ENCODE measurements at regions not wholly inside any gene's neighbourhood (a gene's known extent, or its start where the extent isn't known, plus 50 kb on each side); places are given as distances from the start of the nearest gene placed in this dataset.
"Not testable (repeated sequence)": the region's sequence is repeated elsewhere in the genome, so short reads cannot be mapped to it uniquely, and the experiment has no call there.

DNA sequence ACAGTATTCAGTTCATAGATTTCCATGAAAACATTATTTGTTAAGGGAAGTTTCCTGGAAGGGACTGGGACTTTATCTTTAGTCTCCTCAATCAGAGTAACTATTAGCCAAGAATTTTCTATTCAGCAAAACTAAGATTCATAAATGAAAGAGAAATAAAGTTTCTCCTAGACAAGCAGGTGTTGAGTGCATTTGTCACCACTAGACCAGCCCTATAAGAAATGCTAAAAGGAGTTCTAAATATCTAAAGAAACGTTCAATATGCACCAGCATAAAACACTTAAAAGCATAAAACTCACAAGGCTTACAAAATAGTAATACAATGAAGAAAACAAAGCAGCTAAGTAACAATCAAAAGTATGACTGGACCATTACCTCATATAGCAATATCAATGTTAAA lies 423.0 kb downstream of the TECRL start:
- Histone ChIP-seq H3K27ac (no peak overlapping the region), H3K9ac (ENCODE audit: insufficient read length) (no peak overlapping the region), H3K4me3 (no peak overlapping the region), H3K36me3 (ENCODE audit: insufficient read depth, low read length) (no peaks in the 10 kb centered on the region), H3K9me3 (ENCODE audit: low read depth, low read length) (no peaks in the 10 kb centered on the region; the same call in 1 of the 2 replicates)
- TF ChIP-seq EZH2 (IDR thresholded peaks at IDR 0.05), result no peak
- TF ChIP-seq FOXP2 (optimal IDR thresholded peaks at IDR 0.05; ENCODE audit: control extremely low read depth, extremely low read length, insufficient read depth), result no peak
- TF ChIP-seq POLR2AphosphoS5 (IDR thresholded peaks at IDR 0.05; ENCODE audit: borderline replicate concordance, low read depth, low read length), result no peak
- DNase-seq (ENCODE audit: low read depth, low spot score), result no peak

DNA sequence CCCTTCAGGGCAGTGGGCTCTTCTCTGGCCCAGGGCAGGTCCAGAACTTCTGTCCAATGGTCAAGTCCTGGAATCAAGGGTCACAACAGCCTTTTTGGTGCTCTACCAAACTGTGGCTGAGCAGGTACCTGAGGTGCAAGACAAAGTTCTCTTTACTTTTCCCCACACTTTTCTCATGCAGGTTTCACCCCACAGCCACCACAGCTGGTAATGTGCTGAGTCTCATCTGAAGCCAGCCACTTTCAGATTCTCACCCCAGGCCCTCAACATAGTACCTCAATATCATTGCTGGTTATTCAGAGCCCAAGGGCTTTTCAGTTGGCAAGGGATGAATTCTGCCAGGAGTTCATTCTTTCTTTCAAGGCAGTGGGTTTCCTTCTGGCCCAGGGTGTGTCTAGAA lies 426.0 kb downstream of the TECRL start:
- TF ChIP-seq EZH2 (IDR thresholded peaks at IDR 0.05) (no peak), POLR2AphosphoS5 (IDR thresholded peaks at IDR 0.05; ENCODE audit: borderline replicate concordance, low read depth, low read length) (no peak), FOXP2 (optimal IDR thresholded peaks at IDR 0.05; ENCODE audit: control extremely low read depth, extremely low read length, insufficient read depth) (no peak)
- H3K36me3 ChIP-seq (ENCODE audit: insufficient read depth, low read length), result no peaks in the 10 kb centered on the region
- H3K4me3 ChIP-seq, result no peak overlapping the region

DNA sequence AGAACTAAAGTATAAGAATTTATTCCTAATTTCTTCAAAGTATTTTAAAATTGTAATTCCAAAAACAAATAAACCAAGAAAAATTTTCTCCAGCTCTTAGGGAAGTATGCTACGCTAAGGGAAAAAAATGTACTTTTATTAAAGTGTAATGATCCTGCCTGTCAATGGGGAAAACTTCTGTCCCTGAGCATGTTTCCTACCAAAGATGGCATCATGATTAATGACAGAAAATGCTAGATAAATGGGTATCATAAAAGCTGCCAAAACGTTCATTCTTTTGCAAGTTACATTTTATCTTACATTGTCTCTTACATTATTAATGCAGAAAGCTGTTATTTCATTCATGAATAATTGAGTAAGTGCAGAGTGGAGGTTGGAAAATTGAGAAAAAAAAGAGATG lies 443.4 kb downstream of the TECRL start:
- H3K27ac ChIP-seq, result no peak overlapping the region
- no peak overlapping the region for H3K4me3 ChIP-seq
- TF ChIP-seq EZH2 (IDR thresholded peaks at IDR 0.05), result no peak
- TF ChIP-seq FOXP2 (optimal IDR thresholded peaks at IDR 0.05; ENCODE audit: control extremely low read depth, extremely low read length, insufficient read depth), result no peak
- TF ChIP-seq POLR2AphosphoS5 (IDR thresholded peaks at IDR 0.05; ENCODE audit: borderline replicate concordance, low read depth, low read length), result no peak
- H3K9me3 ChIP-seq (ENCODE audit: low read depth, low read length), result no peaks in the 10 kb centered on the region
- no peak overlapping the region for H3K9ac ChIP-seq (ENCODE audit: insufficient read length)
- no peak for DNase-seq (ENCODE audit: low read depth, low spot score)
- H3K36me3 ChIP-seq (ENCODE audit: insufficient read depth, low read length), result no peaks in the 10 kb centered on the region

More for the DNA sequence above, 426.0 kb downstream of the TECRL start:
- Histone ChIP-seq H3K27ac (no peak overlapping the region), H3K9ac (ENCODE audit: insufficient read length) (no peak overlapping the region), H3K9me3 (ENCODE audit: low read depth, low read length) (no peaks in the 10 kb centered on the region; the same call in 1 of the 2 replicates)
- no peak for DNase-seq (ENCODE audit: low read depth, low spot score)

DNA sequence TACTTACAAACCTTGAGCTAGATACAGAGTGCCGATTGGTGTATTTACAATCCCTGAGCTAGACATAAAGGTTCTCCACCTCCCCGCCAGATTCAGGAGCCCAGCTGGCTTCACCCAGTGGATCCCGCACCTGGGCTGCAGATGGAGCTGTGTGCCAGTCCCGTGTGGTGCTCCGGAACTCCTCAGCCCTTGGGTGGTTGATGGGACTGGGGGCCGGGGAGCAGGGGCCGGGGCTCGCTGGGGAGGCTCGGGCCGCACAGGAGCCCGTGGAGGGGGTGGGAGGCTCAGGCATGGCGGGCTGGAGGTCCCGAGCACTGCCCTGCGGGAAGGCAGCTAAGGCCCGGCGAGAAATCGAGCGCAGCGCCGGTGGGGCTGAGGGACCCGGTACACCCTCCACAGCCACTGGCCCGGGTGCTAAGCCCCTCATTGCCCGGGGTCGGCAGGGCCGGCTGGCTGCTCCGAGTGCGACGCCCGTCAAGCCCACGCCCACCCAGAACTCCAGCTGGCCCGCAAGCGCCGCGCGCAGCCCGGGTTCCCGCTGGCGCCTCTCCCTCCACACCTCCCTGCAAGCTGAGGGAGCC lies 466.5 kb downstream of the TECRL start:
- not testable (repeated sequence) for H3K36me3 ChIP-seq (ENCODE audit: insufficient read depth, low read length); H3K9me3 ChIP-seq (ENCODE audit: low read depth, low read length); H3K9ac ChIP-seq (ENCODE audit: insufficient read length); H3K4me3 ChIP-seq; DNase-seq (ENCODE audit: low read depth, low spot score); H3K27ac ChIP-seq

GRCh38 chr4:63937961-63938360 lies 471.3 kb downstream of the TECRL start:
- Histone ChIP-seq H3K36me3 (ENCODE audit: insufficient read depth, low read length) (no peaks in the 10 kb centered on the region), H3K27ac (no peak overlapping the region), H3K9me3 (ENCODE audit: low read depth, low read length) (no peaks in the 10 kb centered on the region), H3K9ac (ENCODE audit: insufficient read length) (no peak overlapping the region), H3K4me3 (no peak overlapping the region)
- TF ChIP-seq POLR2AphosphoS5 (IDR thresholded peaks at IDR 0.05; ENCODE audit: borderline replicate concordance, low read depth, low read length), result no peak
- TF ChIP-seq EZH2 (IDR thresholded peaks at IDR 0.05), result no peak
- no peak for TF ChIP-seq FOXP2 (optimal IDR thresholded peaks at IDR 0.05; ENCODE audit: control extremely low read depth, extremely low read length, insufficient read depth)
- no peak for DNase-seq (ENCODE audit: low read depth, low spot score)

DNA sequence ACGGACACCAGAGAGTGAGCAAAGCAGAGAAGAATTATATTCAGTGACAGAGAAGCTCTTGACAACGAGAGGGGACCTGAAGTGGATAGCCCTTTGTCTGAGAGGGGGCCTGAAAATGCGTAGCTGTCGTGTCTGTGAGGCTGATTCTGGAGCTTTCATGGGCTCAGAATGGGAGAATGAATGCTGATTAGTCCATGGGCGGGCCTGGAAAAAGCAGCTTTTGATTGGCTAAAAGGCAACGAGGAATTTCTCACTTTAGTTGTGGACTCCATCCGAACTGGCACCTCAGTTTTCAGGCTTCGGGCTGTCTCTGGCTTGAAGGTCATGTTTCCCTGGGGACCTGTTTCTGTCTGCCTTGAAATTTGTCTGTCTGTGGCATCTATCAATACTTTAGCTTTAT lies 487.1 kb downstream of the TECRL start:
- TF ChIP-seq POLR2AphosphoS5 (IDR thresholded peaks at IDR 0.05; ENCODE audit: borderline replicate concordance, low read depth, low read length) (no peak), FOXP2 (optimal IDR thresholded peaks at IDR 0.05; ENCODE audit: control extremely low read depth, extremely low read length, insufficient read depth) (no peak), EZH2 (IDR thresholded peaks at IDR 0.05) (no peak)
- H3K9me3 ChIP-seq (ENCODE audit: low read depth, low read length), result no peaks in the 10 kb centered on the region
- no peak overlapping the region for H3K4me3 ChIP-seq
- no peaks in the 10 kb centered on the region for H3K36me3 ChIP-seq (ENCODE audit: insufficient read depth, low read length)
- no peak overlapping the region for H3K9ac ChIP-seq (ENCODE audit: insufficient read length)
- DNase-seq (ENCODE audit: low read depth, low spot score), result no peak
- H3K27ac ChIP-seq, result no peak overlapping the region

DNA sequence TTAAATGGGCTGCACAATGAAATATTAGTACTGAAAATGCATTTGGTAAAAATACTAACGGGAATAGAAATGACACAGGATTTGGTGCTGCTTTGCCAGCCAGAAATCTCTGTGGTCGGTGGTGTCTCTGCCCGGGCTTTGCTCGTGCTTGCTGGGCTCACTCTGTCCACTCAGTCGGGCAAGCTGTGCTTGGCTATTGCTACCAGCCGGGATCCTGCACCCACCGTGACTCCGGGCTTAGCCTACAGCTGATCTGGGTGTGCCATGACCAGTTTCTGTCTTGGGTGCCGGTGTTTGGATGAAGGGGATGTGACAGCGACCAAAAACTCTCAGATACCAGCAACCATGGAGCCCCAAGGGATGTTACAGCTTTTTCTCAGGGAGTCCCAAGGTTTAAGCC lies 487.7 kb downstream of the TECRL start:
- DNase-seq (ENCODE audit: low read depth, low spot score), result no peak
- Histone ChIP-seq H3K4me3 (no peak overlapping the region), H3K36me3 (ENCODE audit: insufficient read depth, low read length) (no peaks in the 10 kb centered on the region), H3K27ac (no peak overlapping the region), H3K9ac (ENCODE audit: insufficient read length) (no peak overlapping the region), H3K9me3 (ENCODE audit: low read depth, low read length) (no peaks in the 10 kb centered on the region)
- TF ChIP-seq POLR2AphosphoS5 (IDR thresholded peaks at IDR 0.05; ENCODE audit: borderline replicate concordance, low read depth, low read length) (no peak), EZH2 (IDR thresholded peaks at IDR 0.05) (no peak), FOXP2 (optimal IDR thresholded peaks at IDR 0.05; ENCODE audit: control extremely low read depth, extremely low read length, insufficient read depth) (no peak)

DNA sequence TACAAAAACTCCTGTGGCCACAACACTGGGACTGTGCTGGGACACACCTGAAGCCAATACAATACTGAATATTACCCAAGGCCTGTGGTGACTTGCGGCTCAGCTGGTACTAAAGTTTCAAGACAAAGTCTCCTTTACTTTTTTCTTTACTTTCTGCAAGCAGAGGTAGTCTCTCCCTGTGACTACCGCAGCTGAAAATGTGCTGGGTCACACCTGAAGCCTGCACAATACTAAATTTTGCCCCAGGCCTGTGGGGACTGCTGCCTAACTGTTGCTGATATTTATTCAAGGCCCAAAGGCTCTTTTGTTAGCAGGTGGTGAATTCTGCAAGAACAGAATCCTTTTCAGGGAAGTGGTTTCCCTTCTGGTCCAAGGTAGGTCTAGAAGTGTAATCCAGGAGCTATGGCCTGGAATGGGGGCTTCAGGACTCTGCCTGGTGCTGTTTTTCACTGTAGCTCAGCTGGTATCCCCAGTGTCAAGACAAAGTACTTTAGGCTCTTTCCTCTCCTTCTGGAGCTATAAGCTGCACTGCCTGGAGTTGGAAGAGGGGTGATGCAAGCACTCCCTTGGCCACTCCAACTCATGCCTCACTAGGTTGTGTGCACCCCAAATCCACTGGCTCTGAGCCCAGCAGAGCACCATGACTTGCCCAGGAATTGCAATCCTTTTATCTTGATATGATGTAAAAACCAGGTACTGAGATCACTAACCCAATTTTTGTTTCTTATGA lies 489.4 kb downstream of the TECRL start:
- no peak for TF ChIP-seq EZH2 (IDR thresholded peaks at IDR 0.05)
- TF ChIP-seq FOXP2 (optimal IDR thresholded peaks at IDR 0.05; ENCODE audit: control extremely low read depth, extremely low read length, insufficient read depth), result no peak
- TF ChIP-seq POLR2AphosphoS5 (IDR thresholded peaks at IDR 0.05; ENCODE audit: borderline replicate concordance, low read depth, low read length), result no peak
- no peak for DNase-seq (ENCODE audit: low read depth, low spot score)
- H3K4me3 ChIP-seq, result no peak overlapping the region

More for the DNA sequence above, 489.4 kb downstream of the TECRL start:
- Histone ChIP-seq H3K9me3 (ENCODE audit: low read depth, low read length) (no peaks in the 10 kb centered on the region), H3K36me3 (ENCODE audit: insufficient read depth, low read length) (no peaks in the 10 kb centered on the region), H3K27ac (no peak overlapping the region), H3K9ac (ENCODE audit: insufficient read length) (no peak overlapping the region)

All from SK-N-MC (cell line).